ENCODE measurements at regions not wholly inside any gene's neighbourhood (a gene's known extent, or its start where the extent isn't known, plus 50 kb on each side); places are given as distances from the start of the nearest gene placed in this dataset.

GRCh38 chr20:39967806-39968205 lies 721.2 kb downstream of the MAFB start:
- TF ChIP-seq CTCF (IDR thresholded peaks at IDR 0.05; ENCODE audit: extremely low read depth in 1 of 2, insufficient read depth in 1 of 2, low read depth in 1 of 2, low read length in 2 of 2) = no peak
- TF ChIP-seq MYC (IDR thresholded peaks at IDR 0.05; ENCODE audit: low read depth, low read length) = no peak
- no peak for TF ChIP-seq EZH2 (IDR thresholded peaks at IDR 0.05; ENCODE audit: borderline replicate concordance, low read depth, low read length, severe bottlenecking)
- TF ChIP-seq POLR2A (IDR thresholded peaks at IDR 0.05; ENCODE audit: low read depth, low read length) = no peak
- no peak for TF ChIP-seq POLR2AphosphoS5 (IDR thresholded peaks at IDR 0.05; ENCODE audit: insufficient read depth, low read depth, low read length)
- no peak for TF ChIP-seq MAX (IDR thresholded peaks at IDR 0.05; ENCODE audit: insufficient read depth, insufficient read length)
- no peak for TF ChIP-seq GATA2 (IDR thresholded peaks at IDR 0.05; ENCODE audit: insufficient read depth, insufficient read length, low read depth, low read length)
